OCI-LY3 (cell line): ENCODE measurements at regions not wholly inside any gene's neighbourhood (a gene's known extent, or its start where the extent isn't known, plus 50 kb on each side); places are given as distances from the start of the nearest gene placed in this dataset.

Experiments
- H2AFZ ChIP-seq: fragments of 200-600, 300-600 bp; shearing (Covaris generic); 2 replicates; pipeline ENCODE4 v1.6.0; 2014; ENCODE audit warnings: antibody characterized with exemption, low read depth, low read length
- H3K27ac ChIP-seq: fragments of 200-600, 300-600 bp; sonication (generic); 2 replicates; pipeline ENCODE4 v1.5.1; 2014; ENCODE audit warnings: mild to moderate bottlenecking, low read length, moderate library complexity, mixed read lengths
- H3K27me3 ChIP-seq: fragments of 200-600, 300-600 bp; sonication (generic); 2 replicates; pipeline ENCODE4 v1.6.1; 2014; ENCODE audit warnings: low read depth, low read length, mixed read lengths
- H3K36me3 ChIP-seq: fragments of 200-600, 300-600 bp; sonication (generic); replicated peaks from 2 replicates; pipeline ENCODE3; 2014; ENCODE audit warnings: low read depth, low read length, mixed read lengths
- H3K4me1 ChIP-seq: fragments of 300-600, 200-600 bp; sonication (generic); 2 replicates; pipeline ENCODE4 v1.6.1; 2014; ENCODE audit warnings: low read length, mixed read lengths
- H3K4me2 ChIP-seq: fragments of 200-600, 300-600 bp; sonication (generic); 2 replicates; pipeline ENCODE4 v1.6.1; 2014; ENCODE audit warnings: low read length, mixed read lengths
- H3K4me3 ChIP-seq: fragments of 300-600, 200-600 bp; sonication (generic); 2 replicates; pipeline ENCODE4 v1.5.1; 2014; ENCODE audit warnings: antibody characterized with exemption, mild to moderate bottlenecking, low read length, moderate library complexity
- H3K79me2 ChIP-seq: fragments of 300-600, 200-600 bp; shearing (Covaris generic); 2 replicates; pipeline ENCODE4 v1.6.1; 2014; ENCODE audit warnings: mild to moderate bottlenecking, low read length, mixed read lengths
- H3K9ac ChIP-seq: fragments of 300-600, 200-600 bp; shearing (Covaris generic); 2 replicates; pipeline ENCODE4 v1.6.0; 2014; ENCODE audit warnings: mild to moderate bottlenecking, low read length, moderate library complexity
- H3K9me3 ChIP-seq: fragments of 200-600, 300-600 bp; shearing (Covaris generic); 2 replicates; pipeline ENCODE4 v1.6.1; 2014; ENCODE audit warnings: low read length, mixed read lengths; ENCODE audit not compliant: insufficient read depth
- H4K20me1 ChIP-seq: fragments of 200-600, 300-600 bp; sonication (generic); 2 replicates; pipeline ENCODE4 v1.6.1; 2016; ENCODE audit warnings: low read length, mixed read lengths; ENCODE audit not compliant: insufficient read depth
- CTCF ChIP-seq: fragments of 200-600, 300-600 bp; sonication (generic); IDR thresholded peaks from 2 replicates; pipeline ENCODE4 v1.5.1; 2014; ENCODE audit warnings: antibody characterized with exemption, low read length, low read depth
- EZH2phosphoT487 ChIP-seq: fragments of 200-600 bp; shearing (Covaris generic); IDR thresholded peaks from 2 replicates; pipeline ENCODE4 v1.6.1; 2018; ENCODE audit warnings: antibody characterized with exemption, mixed run types, low read depth

- no peaks in the 10 kb centered on the region for H3K36me3 ChIP-seq
- no peak overlapping the region for H3K9ac ChIP-seq
- no peaks in the 10 kb centered on the region for H3K79me2 ChIP-seq
- H4K20me1 ChIP-seq = no peaks in the 10 kb centered on the region
- H3K4me2 ChIP-seq = no peak overlapping the region
- H3K9me3 ChIP-seq = no peaks in the 10 kb centered on the region
- TF ChIP-seq CTCF (no peak), EZH2phosphoT487 (no peak)
- H3K27ac ChIP-seq = no peak overlapping the region
- H3K27me3 ChIP-seq = no peaks in the 10 kb centered on the region
- no peak overlapping the region for H2AFZ ChIP-seq
- H3K4me3 ChIP-seq = no peak overlapping the region
- no peaks in the 10 kb centered on the region for H3K4me1 ChIP-seq
These were observed 350.8 kb upstream of the CASK start for GRCh38 chrX:42274151-42274550.

GRCh38 chrX:42273387-42273786, 350.0 kb upstream of the CASK start:
- Histone ChIP-seq H3K4me1 (no peaks in the 10 kb centered on the region), H3K27ac (no peak overlapping the region), H2AFZ (no peak overlapping the region), H3K36me3 (no peaks in the 10 kb centered on the region), H3K27me3 (no peaks in the 10 kb centered on the region), H3K79me2 (no peaks in the 10 kb centered on the region), H4K20me1 (no peaks in the 10 kb centered on the region), H3K4me3 (no peak overlapping the region), H3K4me2 (no peak overlapping the region), H3K9me3 (no peaks in the 10 kb centered on the region), H3K9ac (no peak overlapping the region)
- TF ChIP-seq CTCF (no peak), EZH2phosphoT487 (no peak)

GRCh38 chrX:42269186-42269585, 345.8 kb upstream of the CASK start:
- H3K4me2 ChIP-seq = no peak overlapping the region
- no peak overlapping the region for H3K27ac ChIP-seq
- H3K27me3 ChIP-seq = no peaks in the 10 kb centered on the region
- no peaks in the 10 kb centered on the region for H3K79me2 ChIP-seq
- H3K9me3 ChIP-seq = no peaks in the 10 kb centered on the region
- no peaks in the 10 kb centered on the region for H4K20me1 ChIP-seq
- no peaks in the 10 kb centered on the region for H3K36me3 ChIP-seq
- no peak overlapping the region for H2AFZ ChIP-seq
- H3K4me3 ChIP-seq = no peak overlapping the region
- no peak for TF ChIP-seq CTCF
- TF ChIP-seq EZH2phosphoT487 = no peak
- no peak overlapping the region for H3K9ac ChIP-seq
- H3K4me1 ChIP-seq = no peaks in the 10 kb centered on the region

- H3K79me2 ChIP-seq = no peaks in the 10 kb centered on the region
- no peak overlapping the region for H2AFZ ChIP-seq
- no peaks in the 10 kb centered on the region for H3K27me3 ChIP-seq
- no peak overlapping the region for H3K4me2 ChIP-seq
- TF ChIP-seq EZH2phosphoT487 = no peak
- TF ChIP-seq CTCF = no peak
- no peaks in the 10 kb centered on the region for H3K4me1 ChIP-seq
- no peaks in the 10 kb centered on the region for H3K9me3 ChIP-seq
- no peaks in the 10 kb centered on the region for H4K20me1 ChIP-seq
- no peak overlapping the region for H3K4me3 ChIP-seq
- H3K9ac ChIP-seq = no peak overlapping the region
- H3K36me3 ChIP-seq = no peaks in the 10 kb centered on the region
- no peak overlapping the region for H3K27ac ChIP-seq
These were observed 337.5 kb upstream of the CASK start for GRCh38 chrX:42260854-42261253.
